Fibroblast of lung (primary cell): ENCODE measurements at regions not wholly inside any gene's neighbourhood (a gene's known extent, or its start where the extent isn't known, plus 50 kb on each side); places are given as distances from the start of the nearest gene placed in this dataset.

Experiments used
- DNase-seq, 2 donors: peaks; one replicate each; pipeline versions ENCODE4 v3.0.0 to v3.0.0-alpha.2; 2010; ENCODE audit warnings: low read depth in 2 of 2
- H2AFZ ChIP-seq: 2 replicates; pipeline ENCODE4 v1.5.1; 2012; ENCODE audit warnings: low read length, control low read depth, inconsistent platforms
- H3K27ac ChIP-seq: 2 replicates; pipeline ENCODE4 v1.5.1; 2011; ENCODE audit warnings: low read length, control low read depth; ENCODE audit not compliant: insufficient read depth
- H3K27me3 ChIP-seq: 2 replicates; pipeline ENCODE4 v1.5.1; 2011; ENCODE audit warnings: mild to moderate bottlenecking, low read length; ENCODE audit not compliant: control insufficient read depth, insufficient read depth
- H3K36me3 ChIP-seq: 2 replicates; pipeline ENCODE4 v1.5.1; 2011; ENCODE audit warnings: low read length; ENCODE audit not compliant: control insufficient read depth, insufficient read depth
- H3K4me1 ChIP-seq: 2 replicates; pipeline ENCODE4 v1.5.1; 2011; ENCODE audit warnings: low read length; ENCODE audit not compliant: control insufficient read depth, insufficient read depth; ENCODE audit errors: extremely low read depth
- H3K4me2 ChIP-seq: 2 replicates; pipeline ENCODE4 v1.5.1; 2011; ENCODE audit warnings: low read length, control low read depth; ENCODE audit not compliant: insufficient read depth; ENCODE audit errors: extremely low read depth
- H3K4me3 ChIP-seq, 4 experiments: fragments of 200-600 bp in 1 of 4; sonication (generic) in 1 of 4; replicated peaks in 1 of 4; 2 replicates each; pipeline ENCODE4 v1.5.1; 2011 to 2016; ENCODE audit warnings: low read length in 4 of 4, low read depth in 3 of 4, mild to moderate bottlenecking in 3 of 4, control low read depth in 2 of 4, inconsistent platforms in 1 of 4, mixed read lengths in 1 of 4; ENCODE audit not compliant: insufficient read depth in 1 of 4; ENCODE audit errors: control extremely low read depth in 1 of 4
- H3K79me2 ChIP-seq: 2 replicates; pipeline ENCODE4 v1.5.1; 2012; ENCODE audit warnings: mild to moderate bottlenecking, low read length, inconsistent platforms; ENCODE audit not compliant: control insufficient read depth, insufficient read depth
- H3K9ac ChIP-seq: 2 replicates; pipeline ENCODE4 v1.5.1; 2011; ENCODE audit warnings: mild to moderate bottlenecking, low read length, control low read depth; ENCODE audit not compliant: insufficient read depth
- H3K9me3 ChIP-seq: 2 replicates; pipeline ENCODE4 v1.5.1; 2012; ENCODE audit warnings: low read depth, low read length; ENCODE audit not compliant: control insufficient read depth, insufficient read depth
- H4K20me1 ChIP-seq: 2 replicates; pipeline ENCODE4 v1.5.1; 2011; ENCODE audit warnings: low read length; ENCODE audit not compliant: control insufficient read depth, insufficient read depth; ENCODE audit errors: extremely low read depth
- EZH2 ChIP-seq: IDR thresholded peaks from 2 replicates; pipeline ENCODE4 v1.5.1; 2012; ENCODE audit warnings: low read length, control low read depth, mild to moderate bottlenecking; ENCODE audit errors: missing control alignments
- TF ChIP-seq, protein P1 (sequence below), 2 donors: IDR thresholded peaks in 1 of 2; conservative IDR thresholded peaks in 1 of 2; 1 replicate in 1 of 2; 2 replicates in 1 of 2; pipeline ENCODE4 v1.5.1; 2011 to 2012; ENCODE audit warnings: low read length in 2 of 2, control low read depth in 1 of 2, inconsistent platforms in 1 of 2, low read depth in 1 of 2, mild to moderate bottlenecking in 1 of 2

DNA sequence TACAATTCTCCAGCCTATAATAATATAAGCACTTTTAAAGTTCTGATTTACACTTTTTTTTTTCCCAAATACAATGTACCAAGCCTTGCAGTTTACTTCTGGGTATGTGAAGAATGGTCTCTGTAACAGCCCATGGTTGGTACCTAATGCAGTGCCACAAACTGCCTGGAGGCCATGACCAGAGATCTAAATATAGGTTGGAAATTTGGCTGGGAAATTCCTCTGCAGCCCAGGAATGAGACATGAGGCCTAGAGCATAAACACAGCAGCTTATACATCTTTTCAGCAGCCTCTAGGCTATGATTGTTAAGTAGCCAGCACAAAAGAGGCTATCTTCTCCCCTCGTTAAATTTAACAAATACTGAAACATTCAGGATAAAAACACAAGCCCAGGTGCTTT, 432.0 kb upstream of the FAM98A start:
- H3K27ac ChIP-seq, result no peak overlapping the region
- TF ChIP-seq EZH2, result no peak
- TF ChIP-seq, protein P1, sequence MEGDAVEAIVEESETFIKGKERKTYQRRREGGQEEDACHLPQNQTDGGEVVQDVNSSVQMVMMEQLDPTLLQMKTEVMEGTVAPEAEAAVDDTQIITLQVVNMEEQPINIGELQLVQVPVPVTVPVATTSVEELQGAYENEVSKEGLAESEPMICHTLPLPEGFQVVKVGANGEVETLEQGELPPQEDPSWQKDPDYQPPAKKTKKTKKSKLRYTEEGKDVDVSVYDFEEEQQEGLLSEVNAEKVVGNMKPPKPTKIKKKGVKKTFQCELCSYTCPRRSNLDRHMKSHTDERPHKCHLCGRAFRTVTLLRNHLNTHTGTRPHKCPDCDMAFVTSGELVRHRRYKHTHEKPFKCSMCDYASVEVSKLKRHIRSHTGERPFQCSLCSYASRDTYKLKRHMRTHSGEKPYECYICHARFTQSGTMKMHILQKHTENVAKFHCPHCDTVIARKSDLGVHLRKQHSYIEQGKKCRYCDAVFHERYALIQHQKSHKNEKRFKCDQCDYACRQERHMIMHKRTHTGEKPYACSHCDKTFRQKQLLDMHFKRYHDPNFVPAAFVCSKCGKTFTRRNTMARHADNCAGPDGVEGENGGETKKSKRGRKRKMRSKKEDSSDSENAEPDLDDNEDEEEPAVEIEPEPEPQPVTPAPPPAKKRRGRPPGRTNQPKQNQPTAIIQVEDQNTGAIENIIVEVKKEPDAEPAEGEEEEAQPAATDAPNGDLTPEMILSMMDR (conservative IDR thresholded peaks at IDR 0.05 in 1 of 2, IDR thresholded peaks at IDR 0.05 in 1 of 2; ENCODE audit: low read depth in 1 of 2, low read length in 2 of 2), result no peak
- no peak overlapping the region for H3K4me2 ChIP-seq
- no peaks in the 10 kb centered on the region for H4K20me1 ChIP-seq
- no peaks in the 10 kb centered on the region for H3K79me2 ChIP-seq
- H3K9ac ChIP-seq, result no peak overlapping the region
- H3K4me3 ChIP-seq, result no peak overlapping the region
- no peak for DNase-seq
- no peaks in the 10 kb centered on the region for H3K27me3 ChIP-seq
- no peaks in the 10 kb centered on the region for H3K9me3 ChIP-seq
- H2AFZ ChIP-seq, result no peak overlapping the region
- H3K36me3 ChIP-seq, result no peaks in the 10 kb centered on the region
- H3K4me1 ChIP-seq, result no peaks in the 10 kb centered on the region

DNA sequence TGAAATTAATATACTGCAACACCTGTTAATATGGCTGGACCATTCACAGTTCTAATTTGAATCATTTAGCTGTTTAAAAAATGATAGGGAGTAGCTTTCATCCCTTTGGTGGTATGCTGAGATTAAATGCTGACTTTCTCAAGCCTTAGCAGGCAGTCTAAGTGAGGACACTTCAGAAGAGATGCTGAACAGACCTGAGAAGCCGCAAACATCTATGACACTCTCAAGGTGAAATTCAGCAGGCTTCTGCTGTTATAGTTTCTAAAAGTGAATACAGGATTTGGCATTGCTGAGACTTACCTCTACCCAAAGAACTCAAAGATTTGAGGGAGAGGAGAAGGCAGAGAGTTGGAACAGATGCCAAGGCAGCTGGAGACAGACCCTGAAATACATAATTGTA, 431.2 kb upstream of the FAM98A start:
- Histone ChIP-seq H3K27ac (no peak overlapping the region), H3K79me2 (no peaks in the 10 kb centered on the region), H2AFZ (no peak overlapping the region), H3K4me1 (no peaks in the 10 kb centered on the region), H3K9me3 (no peaks in the 10 kb centered on the region), H3K4me3 (no peak overlapping the region), H3K9ac (no peak overlapping the region), H3K4me2 (no peak overlapping the region), H3K27me3 (no peaks in the 10 kb centered on the region), H4K20me1 (no peaks in the 10 kb centered on the region), H3K36me3 (no peaks in the 10 kb centered on the region)
- no peak for TF ChIP-seq EZH2
- TF ChIP-seq, protein P1 (conservative IDR thresholded peaks at IDR 0.05 in 1 of 2, IDR thresholded peaks at IDR 0.05 in 1 of 2; ENCODE audit: low read depth in 1 of 2, low read length in 2 of 2), result no peak
- no peak for DNase-seq

DNA sequence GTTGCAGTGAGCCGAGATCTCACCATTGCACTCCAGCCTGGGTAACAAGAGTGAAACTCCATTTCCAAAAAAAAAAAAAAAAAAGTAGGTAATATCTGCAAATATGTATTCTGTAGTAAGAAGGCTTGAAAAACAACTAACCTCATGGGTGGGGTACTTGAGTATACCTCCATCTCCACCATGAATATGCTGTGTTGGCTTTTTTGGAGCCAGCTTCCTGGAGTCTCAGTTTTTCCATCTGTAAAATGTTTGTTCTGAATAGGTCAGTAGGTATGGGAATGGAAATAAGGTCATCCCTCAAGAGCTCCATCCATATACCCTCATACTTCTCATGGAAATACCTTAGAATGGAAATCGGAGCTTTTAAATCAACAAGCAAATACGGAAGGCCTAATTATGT, 430.0 kb upstream of the FAM98A start:
- TF ChIP-seq EZH2, result no peak
- TF ChIP-seq, protein P1 (conservative IDR thresholded peaks at IDR 0.05 in 1 of 2, IDR thresholded peaks at IDR 0.05 in 1 of 2; ENCODE audit: low read depth in 1 of 2, low read length in 2 of 2), result no peak
- Histone ChIP-seq H3K36me3 (no peaks in the 10 kb centered on the region), H2AFZ (no peak overlapping the region), H3K4me1 (no peaks in the 10 kb centered on the region), H3K4me3 (no peak overlapping the region), H3K79me2 (no peaks in the 10 kb centered on the region), H3K27ac (no peak overlapping the region), H3K9me3 (no peaks in the 10 kb centered on the region), H3K27me3 (no peaks in the 10 kb centered on the region), H4K20me1 (no peaks in the 10 kb centered on the region), H3K4me2 (no peak overlapping the region), H3K9ac (no peak overlapping the region)
- no peak for DNase-seq
